Endothelial cell of umbilical vein (primary cell): ENCODE measurements at regions not wholly inside any gene's neighbourhood (a gene's known extent, or its start where the extent isn't known, plus 50 kb on each side); places are given as distances from the start of the nearest gene placed in this dataset.

Experiments
- CTCF ChIP-seq, 2 donors: IDR thresholded peaks; 1 replicate in 1 of 2; 2 replicates in 1 of 2; pipeline ENCODE4 v1.5.1; 2011; ENCODE audit warnings: low read length in 2 of 2, mild to moderate bottlenecking in 2 of 2, moderate library complexity in 2 of 2, control low read depth in 1 of 2, inconsistent platforms in 1 of 2, low read depth in 1 of 2; ENCODE audit not compliant: insufficient read depth in 1 of 2; ENCODE audit errors: extremely low read depth in 1 of 2
- POLR2A ChIP-seq: IDR thresholded peaks from 2 replicates; pipeline ENCODE4 v1.6.1; 2012; ENCODE audit warnings: low read depth, mild to moderate bottlenecking, control low read depth, low read length

- TF ChIP-seq POLR2A (no peak), CTCF (IDR thresholded peaks at IDR 0.05; ENCODE audit: extremely low read depth in 1 of 2, insufficient read depth in 1 of 2, low read depth in 1 of 2, low read length in 2 of 2) (no peak)
Observed at GRCh38 chr2:220075835-220076234, 448.4 kb downstream of the SLC4A3 start.
